Body of pancreas (tissue), 4 donors: ENCODE measurements at regions not wholly inside any gene's neighbourhood (a gene's known extent, or its start where the extent isn't known, plus 50 kb on each side); places are given as distances from the start of the nearest gene placed in this dataset.

Experiments used
- ATAC-seq: fragments of 150-250 bp; one replicate; pipeline ENCODE4 v1.9.1; 2016
- DNase-seq, 4 donors: peaks; one replicate each; pipeline ENCODE4 v3.0.0-alpha.2; 2019
- H3K27ac ChIP-seq, 4 donors: fragments of 200-600 bp; sonication (generic); 1 replicate in 3 of 4; 2 replicates in 1 of 4; pipeline versions ENCODE4 v1.5.1 to v1.6.1; 2016 to 2019; ENCODE audit warnings: mild to moderate bottlenecking in 1 of 4, mixed read lengths in 1 of 4, moderate library complexity in 1 of 4
- H3K27me3 ChIP-seq, 2 donors: fragments of 200-600 bp; sonication (generic); one replicate each; pipeline ENCODE4 v1.6.0; 2016; ENCODE audit warnings: mild to moderate bottlenecking in 1 of 2
- H3K36me3 ChIP-seq, 2 donors: fragments of 200-600 bp; sonication (generic); replicated peaks in 1 of 2; 2 replicates each; pipeline ENCODE4 v1.5.1; 2016; ENCODE audit warnings: low read depth in 2 of 2; ENCODE audit not compliant: insufficient read depth in 1 of 2
- H3K4me1 ChIP-seq: fragments of 200-600 bp; sonication (generic); one replicate; pipeline ENCODE4 v1.6.0; 2016
- H3K4me3 ChIP-seq, 2 donors: fragments of 200-600 bp; sonication (generic); 1 replicate in 1 of 2; 2 replicates in 1 of 2; pipeline ENCODE4 v1.5.1; 2016 to 2019
- H3K9me3 ChIP-seq, 3 donors: fragments of 200-600 bp; sonication (generic); 1 replicate in 2 of 3; 2 replicates in 1 of 3; pipeline ENCODE4 v1.5.1; 2016
- POLR2A ChIP-seq, 3 donors: fragments of 450-650 bp; IDR thresholded peaks; one replicate each; pipeline ENCODE4 v1.6.1; 2016; ENCODE audit warnings: antibody characterized with exemption in 3 of 3, mild to moderate bottlenecking in 2 of 3
- WGBS, 2 donors: methylation state at CpG; one replicate each; pipeline ENCODE4 v1.1.5; 2017; 5-methylcytosine and 5-hydroxymethylcytosine counted together
- intact Hi-C: fragments of 100-400 bp; cut with DNase I; formaldehyde crosslinking; loops from one replicate; pipeline ENCODE4 v1.15.1; 2023
- TF ChIP-seq, protein P1 (sequence below), 7 experiments: fragments of 450-650 bp in 4 of 7; fragments of 200-600 bp in 3 of 7; sonication (generic) in 3 of 7; IDR thresholded peaks; one replicate each; pipeline ENCODE4 v1.5.1; 2016 to 2019; ENCODE audit warnings: antibody characterized with exemption in 7 of 7

DNA sequence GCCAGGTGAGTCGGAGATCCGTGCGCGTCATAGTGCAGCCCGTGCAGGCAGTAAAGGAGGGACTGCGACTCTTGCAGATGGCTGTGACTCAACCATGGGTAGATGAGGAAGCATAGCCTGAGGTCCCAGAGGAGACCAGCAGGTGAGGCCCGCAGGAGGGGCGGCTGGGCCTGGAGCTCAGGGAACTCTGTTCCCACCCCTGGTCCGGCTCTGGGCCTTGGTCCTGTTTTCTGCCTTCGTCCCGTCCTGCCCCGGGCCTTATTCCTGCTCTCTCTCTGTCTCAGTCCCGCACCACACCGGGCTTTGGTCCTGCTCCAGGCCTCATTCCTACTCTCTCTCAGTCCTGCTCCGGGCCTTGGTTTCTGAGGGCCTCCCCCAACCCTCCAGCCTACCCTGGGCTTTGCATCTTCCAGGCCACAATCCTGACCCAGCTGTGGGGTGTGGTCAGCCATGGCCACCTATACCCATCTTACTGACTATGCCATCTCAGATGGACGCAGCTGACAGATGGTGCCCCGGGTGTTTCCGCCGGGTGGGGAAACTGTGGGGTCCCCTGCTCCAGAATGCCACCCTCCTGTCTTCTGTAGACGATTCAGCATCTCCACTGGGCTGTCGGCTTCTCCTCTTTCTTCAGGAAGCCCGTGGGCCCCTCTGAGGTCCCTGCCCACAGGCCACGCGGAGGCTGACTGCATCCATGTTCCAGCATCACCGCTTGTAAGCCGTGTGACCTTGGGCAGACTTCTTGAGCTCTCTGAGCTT is 1134.1 kb downstream of the BRD1 start:
- no peaks in the 10 kb centered on the region for H3K27me3 ChIP-seq
- ATAC-seq (no peak), DNase-seq (no peak)
- 82 to 87% methylated on average over 18 to 26 of the region's 26 CpGs for WGBS, 2 donors
- H3K4me1 ChIP-seq: no peaks in the 10 kb centered on the region
- no peaks in the 10 kb centered on the region for H3K36me3 ChIP-seq
- TF ChIP-seq, protein P1, sequence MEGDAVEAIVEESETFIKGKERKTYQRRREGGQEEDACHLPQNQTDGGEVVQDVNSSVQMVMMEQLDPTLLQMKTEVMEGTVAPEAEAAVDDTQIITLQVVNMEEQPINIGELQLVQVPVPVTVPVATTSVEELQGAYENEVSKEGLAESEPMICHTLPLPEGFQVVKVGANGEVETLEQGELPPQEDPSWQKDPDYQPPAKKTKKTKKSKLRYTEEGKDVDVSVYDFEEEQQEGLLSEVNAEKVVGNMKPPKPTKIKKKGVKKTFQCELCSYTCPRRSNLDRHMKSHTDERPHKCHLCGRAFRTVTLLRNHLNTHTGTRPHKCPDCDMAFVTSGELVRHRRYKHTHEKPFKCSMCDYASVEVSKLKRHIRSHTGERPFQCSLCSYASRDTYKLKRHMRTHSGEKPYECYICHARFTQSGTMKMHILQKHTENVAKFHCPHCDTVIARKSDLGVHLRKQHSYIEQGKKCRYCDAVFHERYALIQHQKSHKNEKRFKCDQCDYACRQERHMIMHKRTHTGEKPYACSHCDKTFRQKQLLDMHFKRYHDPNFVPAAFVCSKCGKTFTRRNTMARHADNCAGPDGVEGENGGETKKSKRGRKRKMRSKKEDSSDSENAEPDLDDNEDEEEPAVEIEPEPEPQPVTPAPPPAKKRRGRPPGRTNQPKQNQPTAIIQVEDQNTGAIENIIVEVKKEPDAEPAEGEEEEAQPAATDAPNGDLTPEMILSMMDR (IDR thresholded peaks at IDR 0.05): no peak
- TF ChIP-seq POLR2A (IDR thresholded peaks at IDR 0.05): no peak
- no peak overlapping the region for H3K27ac ChIP-seq
- intact Hi-C loops: no loop called here
- H3K9me3 ChIP-seq: no peaks in the 10 kb centered on the region
- H3K4me3 ChIP-seq: no peak overlapping the region

DNA sequence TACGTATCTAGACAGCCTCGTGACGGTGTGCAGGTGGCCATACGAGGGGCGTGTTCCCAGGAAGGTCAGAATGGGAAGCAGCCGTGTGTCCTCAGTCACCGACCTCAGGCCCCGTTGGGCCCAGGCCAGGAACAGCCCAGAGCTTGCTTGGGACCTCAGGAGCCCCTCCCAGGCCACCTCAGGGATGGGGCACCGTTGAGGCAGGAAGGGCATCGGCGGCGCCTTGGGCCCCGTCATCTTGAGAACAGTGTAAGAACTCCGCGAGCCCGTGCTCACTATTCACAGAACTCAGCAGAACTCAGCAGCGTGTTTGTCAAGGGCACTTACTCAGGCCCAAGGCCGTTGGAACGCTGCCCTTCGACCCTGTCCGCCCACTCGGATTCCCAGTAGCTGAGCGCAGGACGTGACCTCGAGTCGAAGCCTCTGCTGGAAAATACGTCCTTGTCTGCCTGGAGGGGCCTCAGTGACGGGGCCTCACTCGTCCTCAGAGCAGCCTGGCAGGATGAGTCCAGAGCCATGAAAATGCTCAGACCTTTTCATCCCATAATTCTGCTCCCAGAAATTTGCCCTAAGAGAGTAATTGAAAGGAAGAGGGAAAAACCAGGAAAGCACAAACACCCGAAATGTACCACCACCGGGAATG is 1134.8 kb downstream of the BRD1 start:
- 56 to 63% methylated on average over 9 to 31 of the region's 31 CpGs for WGBS, 2 donors
- H3K9me3 ChIP-seq: no peaks in the 10 kb centered on the region
- DNase-seq (no peak), ATAC-seq (no peak)
- intact Hi-C loops: no loop called here
- H3K4me3 ChIP-seq: no peak overlapping the region
- no peaks in the 10 kb centered on the region for H3K27me3 ChIP-seq
- H3K27ac ChIP-seq: no peak overlapping the region
- no peaks in the 10 kb centered on the region for H3K4me1 ChIP-seq
- TF ChIP-seq, protein P1 (IDR thresholded peaks at IDR 0.05): no peak
- TF ChIP-seq POLR2A (IDR thresholded peaks at IDR 0.05): no peak
- no peaks in the 10 kb centered on the region for H3K36me3 ChIP-seq

DNA sequence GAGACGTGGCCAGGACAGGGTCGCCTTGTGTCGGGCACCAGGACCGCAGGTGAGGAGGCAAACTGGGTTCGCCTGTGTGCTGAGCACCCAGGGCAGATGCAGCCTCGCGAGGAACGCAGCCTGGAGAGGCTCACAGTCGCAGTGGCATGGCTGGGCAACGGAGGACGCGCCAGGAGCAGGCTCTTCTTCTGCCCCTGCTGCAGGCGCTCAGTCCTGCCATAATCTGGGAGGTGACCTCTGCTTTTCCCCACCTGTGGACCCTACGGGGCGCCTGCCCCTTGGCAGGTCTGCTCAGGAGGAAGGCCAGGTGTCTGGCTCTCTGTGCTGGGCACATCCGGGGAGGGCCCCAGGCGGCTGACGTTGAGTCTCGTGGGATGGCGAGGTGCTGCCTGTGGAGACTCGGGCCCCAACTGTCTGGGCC is 1136.2 kb downstream of the BRD1 start:
- H3K4me1 ChIP-seq: no peaks in the 10 kb centered on the region
- TF ChIP-seq POLR2A (IDR thresholded peaks at IDR 0.05): no peak
- H3K9me3 ChIP-seq: no peaks in the 10 kb centered on the region
- ATAC-seq (no peak), DNase-seq (no peak)
- intact Hi-C loops: no loop called here
- no peak overlapping the region for H3K4me3 ChIP-seq
- H3K36me3 ChIP-seq: no peaks in the 10 kb centered on the region
- 79 to 88% methylated on average over 14 to 19 of the region's 21 CpGs for WGBS, 2 donors
- no peak overlapping the region for H3K27ac ChIP-seq
- no peaks in the 10 kb centered on the region for H3K27me3 ChIP-seq

DNA sequence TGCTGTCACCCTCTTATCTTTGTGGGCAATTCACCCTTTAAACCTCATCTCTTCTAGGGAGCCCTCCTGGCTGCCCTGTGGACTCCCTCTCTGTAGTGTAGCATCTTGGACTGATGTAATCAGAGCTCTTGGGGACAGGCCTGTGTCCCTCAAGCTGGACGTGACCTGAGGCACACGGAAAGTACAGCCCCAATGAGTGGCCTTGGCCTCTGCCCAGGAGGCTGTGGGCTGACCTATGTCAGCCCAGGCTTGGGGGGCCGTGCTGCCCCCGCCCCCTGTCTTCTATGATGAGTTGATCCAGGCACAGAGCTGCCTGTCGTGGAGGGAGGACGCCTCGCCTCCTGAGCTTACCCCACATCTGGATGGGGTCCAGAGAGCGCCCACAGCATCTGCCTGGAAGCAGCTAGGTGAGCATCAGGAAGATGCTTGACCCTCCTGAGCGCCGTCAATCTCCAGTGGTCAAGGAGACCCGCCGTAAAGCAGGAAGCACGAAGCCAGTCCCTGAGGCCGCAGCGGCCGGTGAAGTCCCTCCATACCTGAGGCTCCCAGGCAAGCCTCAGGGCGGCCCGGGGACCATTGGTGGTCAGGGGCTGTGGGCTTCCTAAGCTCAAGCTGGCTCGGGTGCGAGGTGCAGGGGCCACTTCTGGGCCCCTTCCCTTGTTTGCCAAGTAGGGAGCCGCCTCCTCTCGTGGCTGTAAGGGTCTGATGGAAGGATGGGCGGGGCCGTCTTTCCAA is 1136.9 kb downstream of the BRD1 start:
- intact Hi-C loops: no loop called here
- Histone ChIP-seq H3K4me3 (no peak overlapping the region), H3K36me3 (no peaks in the 10 kb centered on the region), H3K27ac (no peak overlapping the region), H3K4me1 (no peaks in the 10 kb centered on the region), H3K9me3 (no peaks in the 10 kb centered on the region), H3K27me3 (no peaks in the 10 kb centered on the region)
- no peak for ATAC-seq
- TF ChIP-seq, protein P1 (IDR thresholded peaks at IDR 0.05): no peak
- no peak for TF ChIP-seq POLR2A (IDR thresholded peaks at IDR 0.05)
- DNase-seq: no peak
- WGBS, 2 donors: 76 to 94% methylated on average over 7 to 24 of the region's 24 CpGs

DNA sequence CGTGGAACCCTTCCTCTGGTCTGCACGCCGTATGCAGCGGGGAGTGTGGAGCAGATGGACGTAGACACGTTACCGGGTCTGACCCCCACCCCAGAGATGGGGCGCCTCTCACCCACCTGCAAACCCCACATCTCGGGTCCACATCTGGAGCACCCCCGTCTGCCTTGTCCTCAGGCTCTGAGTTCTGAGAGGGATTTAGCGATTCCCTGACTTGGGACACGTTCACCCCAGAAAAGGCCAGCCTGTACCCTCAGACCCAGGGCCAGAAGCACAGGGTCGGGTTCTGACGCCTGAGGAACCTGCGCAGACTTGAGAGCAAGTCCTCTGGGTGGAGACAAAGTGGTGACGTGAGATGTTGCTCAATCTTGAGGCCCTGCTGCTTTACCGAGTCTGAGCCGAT is 1138.5 kb downstream of the BRD1 start:
- no peaks in the 10 kb centered on the region for H3K4me1 ChIP-seq
- no peak overlapping the region for H3K4me3 ChIP-seq
- intact Hi-C loops: no loop called here
- ATAC-seq (no peak), DNase-seq (no peak)
- TF ChIP-seq POLR2A (IDR thresholded peaks at IDR 0.05): no peak
- TF ChIP-seq, protein P1 (IDR thresholded peaks at IDR 0.05): no peak
- WGBS, 2 donors: 65 to 76% methylated on average over 13 to 18 of the region's 18 CpGs
- H3K9me3 ChIP-seq: no peaks in the 10 kb centered on the region
- H3K27ac ChIP-seq: no peak overlapping the region
- no peaks in the 10 kb centered on the region for H3K36me3 ChIP-seq
- no peaks in the 10 kb centered on the region for H3K27me3 ChIP-seq
